ENCODE measurements at regions not wholly inside any gene's neighbourhood (a gene's known extent, or its start where the extent isn't known, plus 50 kb on each side); places are given as distances from the start of the nearest gene placed in this dataset.

- DNase-seq (ENCODE audit: low read depth): no peak
Measured at GRCh38 chrX:69365349-69365748, 138.8 kb upstream of the NALF2 start.

GRCh38 chrX:69362856-69363255, 141.3 kb upstream of the NALF2 start:
- no peak for DNase-seq (ENCODE audit: low read depth)

- DNase-seq (ENCODE audit: low read depth): no peak
Measured at GRCh38 chrX:69362354-69362753, 141.8 kb upstream of the NALF2 start.

GRCh38 chrX:69361311-69361845, 142.7 kb upstream of the NALF2 start:
- DNase-seq (ENCODE audit: low read depth): no peak

- DNase-seq (ENCODE audit: low read depth): no peak
Measured at GRCh38 chrX:69357317-69357716, 146.8 kb upstream of the NALF2 start.

- no peak for DNase-seq (ENCODE audit: low read depth)
Measured at GRCh38 chrX:69324851-69325250, 159.6 kb upstream of the PJA1 start.

GRCh38 chrX:69323786-69324720, 158.8 kb upstream of the PJA1 start:
- DNase-seq (ENCODE audit: low read depth): no peak

GRCh38 chrX:69321789-69322188, 156.5 kb upstream of the PJA1 start:
- DNase-seq (ENCODE audit: low read depth): no peak

- no peak for DNase-seq (ENCODE audit: low read depth)
Measured at GRCh38 chrX:69321006-69321655, 155.9 kb upstream of the PJA1 start.

- no peak for DNase-seq (ENCODE audit: low read depth)
Measured at GRCh38 chrX:69320116-69320515, 154.9 kb upstream of the PJA1 start.

GRCh38 chrX:69319376-69319775, 154.1 kb upstream of the PJA1 start:
- DNase-seq (ENCODE audit: low read depth): no peak

- no peak for DNase-seq (ENCODE audit: low read depth)
Measured at GRCh38 chrX:69318651-69319340, 153.5 kb upstream of the PJA1 start.

- no peak for DNase-seq (ENCODE audit: low read depth)
Measured at GRCh38 chrX:69317721-69318120, 152.5 kb upstream of the PJA1 start.

GRCh38 chrX:69314436-69315348, 149.4 kb upstream of the PJA1 start:
- no peak for DNase-seq (ENCODE audit: low read depth)

GRCh38 chrX:69313617-69314290, 148.5 kb upstream of the PJA1 start:
- no peak for DNase-seq (ENCODE audit: low read depth)

- DNase-seq (ENCODE audit: low read depth): no peak
Measured at GRCh38 chrX:69311936-69312670, 146.8 kb upstream of the PJA1 start.

GRCh38 chrX:69309074-69309792, 144.0 kb upstream of the PJA1 start:
- no peak for DNase-seq (ENCODE audit: low read depth)

GRCh38 chrX:69307756-69308155, 142.5 kb upstream of the PJA1 start:
- DNase-seq (ENCODE audit: low read depth): no peak

GRCh38 chrX:69307029-69307428, 141.8 kb upstream of the PJA1 start:
- DNase-seq (ENCODE audit: low read depth): no peak

GRCh38 chrX:69306063-69306404, 140.8 kb upstream of the PJA1 start:
- no peak for DNase-seq (ENCODE audit: low read depth)

All from activated T-cell treated with anti-CD3 and anti-CD28 coated beads for 1 hour (primary cell).